ENCODE measurements at regions not wholly inside any gene's neighbourhood (a gene's known extent, or its start where the extent isn't known, plus 50 kb on each side); places are given as distances from the start of the nearest gene placed in this dataset.

GRCh38 chrX:15188039-15188438, 81.8 kb downstream of the ASB9 start:
- H4K8ac ChIP-seq (ENCODE audit: low read depth in 2 of 2, low read length in 2 of 2): no peak overlapping the region
- no peak overlapping the region for H3K4me2 ChIP-seq (ENCODE audit: low read depth, low read length)
- no peaks in the 10 kb centered on the region for H3K9me3 ChIP-seq (ENCODE audit: control insufficient read depth, insufficient read depth, low read length)
- H3K9me1 ChIP-seq (ENCODE audit: insufficient read depth, low read length): no peaks in the 10 kb centered on the region
- in situ Hi-C loops (cut with MboI; ENCODE audit: low sequenced_read_pairs) (no loop called here), intact Hi-C loops (cut with micrococcal nuclease) (no loop called here), dilution Hi-C loops (cut with HindIII; ENCODE audit: low sequenced_read_pairs, unreplicated experiment) (no loop called here)
- no peak overlapping the region for H3K14ac ChIP-seq (replicated peaks; ENCODE audit: low read depth, low read length)
- no peak overlapping the region for H2AFZ ChIP-seq (replicated peaks; ENCODE audit: low read length, poor library complexity)
- H3K27me3 ChIP-seq (ENCODE audit: control insufficient read depth, insufficient read depth, low read length): no peaks in the 10 kb centered on the region
- no peak overlapping the region for H2AK9ac ChIP-seq (replicated peaks; ENCODE audit: low read depth, low read length, poor library complexity)
- no peak for DNase-seq
- H2AK5ac ChIP-seq (ENCODE audit: low read depth, low read length): no peak overlapping the region
- H3K56ac ChIP-seq (ENCODE audit: extremely low read depth, insufficient read depth, low read length): no peak overlapping the region
- no peak overlapping the region for H2BK5ac ChIP-seq (ENCODE audit: low read depth, low read length, poor library complexity, severe bottlenecking)
- no peak overlapping the region for H3K9ac ChIP-seq (ENCODE audit: low read depth, low read length)
- H4K91ac ChIP-seq (ENCODE audit: insufficient read depth, low read depth, low read length): no peak overlapping the region
- H3K4me3 ChIP-seq (ENCODE audit: insufficient read depth, low read depth, low read length): no peak overlapping the region
- H3K4me1 ChIP-seq (ENCODE audit: control insufficient read depth, insufficient read depth, low read length): no peaks in the 10 kb centered on the region
- no peak overlapping the region for H2BK120ac ChIP-seq (ENCODE audit: low read depth, low read length)
- H3K23ac ChIP-seq (ENCODE audit: low read depth, low read length): no peak overlapping the region
- no peak overlapping the region for H2BK15ac ChIP-seq (ENCODE audit: low read depth, low read length)
- H3K4ac ChIP-seq (ENCODE audit: low read depth, low read length): no peak overlapping the region
- H3K18ac ChIP-seq (ENCODE audit: low read depth, low read length): no peak overlapping the region
- WGBS, 2 experiments (ENCODE audit: extremely low coverage in 2 of 2, insufficient read length in 1 of 2): no CpG with 5 or more reads among the region's 1 CpG
- no peaks in the 10 kb centered on the region for H4K20me1 ChIP-seq (ENCODE audit: insufficient read depth, low read length)
- no peak for TF ChIP-seq CHD1 (IDR thresholded peaks at IDR 0.05; ENCODE audit: low read depth, low read length)
- TF ChIP-seq MAZ (IDR thresholded peaks at IDR 0.05; ENCODE audit: borderline replicate concordance, low read depth, low read length): no peak
- no peak for TF ChIP-seq MAFK (IDR thresholded peaks at IDR 0.05; ENCODE audit: low read depth, low read length)
- no peak for TF ChIP-seq RAD21 (IDR thresholded peaks at IDR 0.05; ENCODE audit: low read length)
- TF ChIP-seq NFE2L2 (IDR thresholded peaks at IDR 0.05; ENCODE audit: low read depth, low read length): no peak
- TF ChIP-seq MXI1 (IDR thresholded peaks at IDR 0.05; ENCODE audit: borderline replicate concordance, low read depth, low read length): no peak
- TF ChIP-seq BHLHE40 (IDR thresholded peaks at IDR 0.05; ENCODE audit: low read depth, low read length): no peak
- TF ChIP-seq ELK1 (IDR thresholded peaks at IDR 0.05; ENCODE audit: borderline replicate concordance, low read depth, low read length): no peak
- TF ChIP-seq CTCF (conservative IDR thresholded peaks at IDR 0.05; ENCODE audit: low read depth, low read length): no peak
- TF ChIP-seq RCOR1 (IDR thresholded peaks at IDR 0.05; ENCODE audit: insufficient replicate concordance, low read length): no peak
- no peak for TF ChIP-seq POLR2A (IDR thresholded peaks at IDR 0.05; ENCODE audit: low read depth, low read length)
- TF ChIP-seq RFX5 (IDR thresholded peaks at IDR 0.05; ENCODE audit: low read depth, low read length): no peak
- no peak for TF ChIP-seq FOS (IDR thresholded peaks at IDR 0.05; ENCODE audit: low read depth, low read length)
- TF ChIP-seq SMC3 (IDR thresholded peaks at IDR 0.05; ENCODE audit: low read depth, low read length): no peak
- POLR2A ChIA-PET (ENCODE audit: unreplicated experiment): no interaction called here
- no peak for ATAC-seq (ENCODE audit: low read depth)
- no TSS peak for BruUV-seq (replicated peaks)
- H3K36me3 ChIP-seq (ENCODE audit: control insufficient read depth, insufficient read depth, low read length): no peaks in the 10 kb centered on the region
- no peak overlapping the region for H4K5ac ChIP-seq (ENCODE audit: low read depth, low read length)
- H3K27ac ChIP-seq (ENCODE audit: insufficient read depth, low read length): no peak overlapping the region
- H3K79me1 ChIP-seq (ENCODE audit: low read depth in 1 of 2, low read length in 2 of 2): no peaks in the 10 kb centered on the region
- H2BK20ac ChIP-seq (ENCODE audit: low read depth, low read length): no peak overlapping the region
- CTCF ChIA-PET: no interaction called here

All from IMR-90 (cell line).